H1 (cell line): ENCODE measurements at regions not wholly inside any gene's neighbourhood (a gene's known extent, or its start where the extent isn't known, plus 50 kb on each side); places are given as distances from the start of the nearest gene placed in this dataset.

Experiments used
- CHD1 ChIP-seq: IDR thresholded peaks from 2 replicates; pipeline ENCODE4 v1.6.1; 2012; ENCODE audit warnings: low read depth, low read length, improper control_type of control experiment
- RFX5 ChIP-seq: IDR thresholded peaks from 2 replicates; pipeline ENCODE4 v1.6.1; 2011; ENCODE audit warnings: low read depth, low read length, improper control_type of control experiment, borderline replicate concordance
- SAP30 ChIP-seq: fragments of 300-600 bp; sonication (generic); IDR thresholded peaks from 2 replicates; pipeline ENCODE4 v1.7.1; 2012; ENCODE audit warnings: low read length, moderate library complexity, mild to moderate bottlenecking, inconsistent platforms; ENCODE audit not compliant: insufficient read depth, insufficient replicate concordance
- TAF7 ChIP-seq: optimal IDR thresholded peaks from 2 replicates; pipeline ENCODE3; 2011; ENCODE audit warnings: low read depth, mild to moderate bottlenecking, inconsistent platforms, low read length, moderate library complexity, borderline replicate concordance

- TF ChIP-seq SAP30 (no peak), CHD1 (no peak), TAF7 (no peak), RFX5 (no peak)
These were observed 866.9 kb upstream of the LRRTM1 start (continued) for GRCh38 chr2:81171447-81171846.
